Astrocyte of the spinal cord (primary cell): ENCODE measurements at regions not wholly inside any gene's neighbourhood (a gene's known extent, or its start where the extent isn't known, plus 50 kb on each side); places are given as distances from the start of the nearest gene placed in this dataset.

ENCODE experiments used
- DNase-seq: peaks from one replicate; pipeline ENCODE4 v3.0.0; 2011; ENCODE audit warnings: low read depth, low spot score
- H3K4me3 ChIP-seq: 2 replicates; pipeline ENCODE4 v1.5.1; 2011; ENCODE audit warnings: low read depth, mild to moderate bottlenecking, low read length, moderate library complexity
- CTCF ChIP-seq: IDR thresholded peaks from 2 replicates; pipeline ENCODE4 v1.5.1; 2012; ENCODE audit warnings: low read depth, mild to moderate bottlenecking, low read length, inconsistent platforms
- in situ Hi-C: cut with HindIII; loops from 2 replicates; pipeline ENCODE4 v1.10.0; 2017; ENCODE audit warnings: low sequenced_read_pairs

GRCh38 chr16:50979806-50980620, 171.1 kb downstream of the SALL1 start:
- H3K4me3 ChIP-seq: no peak overlapping the region
- DNase-seq: no peak
- no peak for TF ChIP-seq CTCF
- in situ Hi-C loops: no loop called here

- TF ChIP-seq CTCF: no peak
- no peak overlapping the region for H3K4me3 ChIP-seq
- in situ Hi-C loops: no loop called here
- DNase-seq: no peak
Observed at GRCh38 chr16:50977138-50977537, 173.9 kb downstream of the SALL1 start.

DNA sequence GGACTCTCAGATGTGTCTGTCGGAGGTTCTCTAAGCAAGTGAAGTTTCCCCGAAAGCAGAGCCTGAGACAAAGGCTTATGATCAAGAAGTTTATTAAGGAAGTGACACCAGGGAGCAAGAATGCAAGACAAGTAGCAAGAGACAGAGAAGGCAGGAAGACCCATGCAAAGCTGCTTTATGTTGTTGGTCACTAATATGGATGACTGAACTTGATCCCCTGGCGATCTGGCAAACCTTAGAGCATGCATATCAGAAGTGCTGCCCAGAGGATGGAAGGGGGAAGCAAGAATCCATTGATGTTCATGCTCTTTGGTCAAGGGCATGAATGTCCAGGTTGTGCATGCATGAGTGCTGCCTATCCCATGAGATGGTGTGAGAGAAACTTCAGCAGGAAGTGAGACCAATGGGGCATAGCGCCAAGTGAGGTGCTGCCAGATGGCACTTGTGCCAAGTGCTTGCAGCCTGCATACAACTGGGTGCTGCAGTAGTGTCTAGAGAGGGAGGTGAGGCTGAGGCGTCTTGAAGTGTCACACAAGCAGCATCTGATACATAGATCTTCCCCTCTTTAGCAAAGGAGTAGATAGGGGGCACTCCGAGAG, 176.5 kb downstream of the SALL1 start:
- DNase-seq: no peak
- H3K4me3 ChIP-seq: no peak overlapping the region
- in situ Hi-C loops: no loop called here
- TF ChIP-seq CTCF: no peak

DNA sequence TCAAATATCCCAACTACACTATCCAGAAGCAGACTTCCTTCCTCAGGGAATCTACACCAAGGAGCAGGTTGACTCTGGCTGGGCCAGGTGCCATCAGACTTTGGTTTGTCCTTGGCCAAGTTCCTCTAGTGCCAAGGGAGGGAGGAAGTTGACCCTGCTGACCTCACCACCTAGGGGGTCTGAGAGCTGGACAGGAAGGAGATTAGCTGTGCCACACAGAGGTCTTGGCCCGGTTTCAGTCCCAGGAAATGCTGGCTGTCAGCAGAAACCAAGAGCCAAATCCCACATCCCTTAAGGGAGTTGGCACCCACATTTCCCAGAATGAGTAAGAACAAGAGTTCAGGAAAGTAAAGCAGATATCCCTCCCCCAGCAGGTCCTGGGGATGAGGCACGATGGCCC, 178.2 kb downstream of the SALL1 start:
- no peak for DNase-seq
- no peak for TF ChIP-seq CTCF
- in situ Hi-C loops: no loop called here
- no peak overlapping the region for H3K4me3 ChIP-seq

DNA sequence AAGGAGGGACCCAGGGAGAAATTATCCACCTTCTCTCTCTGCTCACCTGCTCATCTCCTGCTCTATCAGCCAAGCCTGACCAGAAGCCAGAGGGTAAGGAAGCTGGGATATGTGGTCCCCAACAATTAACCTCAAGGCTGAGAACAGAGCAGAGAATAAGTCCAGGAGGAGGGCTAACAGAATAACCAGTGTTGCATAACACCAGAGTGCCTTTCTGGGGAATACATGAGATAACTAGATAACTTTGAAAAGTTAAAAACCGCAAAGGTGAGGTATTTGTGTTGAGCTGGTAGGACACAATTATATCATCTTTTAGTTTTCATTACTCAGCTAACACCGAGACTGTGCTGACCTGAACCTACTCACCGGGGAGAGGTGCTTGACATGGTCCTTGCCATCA, 180.8 kb downstream of the SALL1 start:
- no peak for DNase-seq
- in situ Hi-C loops: no loop called here
- TF ChIP-seq CTCF: no peak
- no peak overlapping the region for H3K4me3 ChIP-seq

DNA sequence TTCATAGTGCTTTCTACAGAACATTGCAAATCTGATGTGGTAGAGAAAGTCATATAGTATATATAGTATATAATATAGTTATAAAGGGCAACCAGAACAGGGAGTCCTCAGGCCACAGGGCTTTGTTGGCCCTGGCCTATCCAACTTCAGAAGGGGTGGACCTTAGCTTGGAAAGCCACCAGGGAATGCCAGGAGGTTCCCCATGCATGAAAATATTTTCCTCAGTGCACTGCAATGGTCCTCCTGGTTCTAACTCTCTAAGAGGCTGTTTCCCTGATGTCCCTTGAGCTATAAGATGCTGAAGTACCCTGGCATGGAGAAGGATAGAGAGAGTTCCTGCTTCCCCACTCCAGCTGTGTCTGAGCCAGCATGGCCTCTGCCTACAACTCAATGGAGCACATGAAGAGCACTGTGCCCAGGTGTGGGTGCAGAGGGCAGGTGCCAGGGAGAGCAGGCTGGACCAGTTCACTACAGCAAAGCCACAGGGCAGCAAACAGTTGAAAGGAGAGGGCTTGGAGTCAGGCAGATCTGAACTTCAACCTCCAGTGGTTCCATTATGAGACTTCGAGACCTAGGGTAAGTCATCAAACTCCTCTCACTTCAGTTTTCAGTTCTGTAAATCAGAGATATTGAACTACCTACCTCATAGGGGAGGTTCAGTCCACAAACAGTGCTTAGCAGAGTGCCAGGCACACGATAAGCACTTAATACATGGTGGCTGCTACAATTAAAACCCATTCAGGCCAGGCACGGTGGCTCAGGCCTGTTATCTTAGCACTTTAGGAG, 183.1 kb downstream of the SALL1 start:
- DNase-seq: no peak
- in situ Hi-C loops: no loop called here
- no peak for TF ChIP-seq CTCF
- H3K4me3 ChIP-seq: no peak overlapping the region
